Right renal pelvis (tissue), 4 donors: ENCODE measurements at regions not wholly inside any gene's neighbourhood (a gene's known extent, or its start where the extent isn't known, plus 50 kb on each side); places are given as distances from the start of the nearest gene placed in this dataset.
"Not testable (repeated sequence)": the region's sequence is repeated elsewhere in the genome, so short reads cannot be mapped to it uniquely, and the experiment has no call there.

Experiments
- DNase-seq, 4 donors: peaks; one replicate each; pipeline ENCODE4 v3.0.0-alpha.2; 2013; ENCODE audit warnings: low read depth in 4 of 4, low spot score in 3 of 4, missing footprints in 1 of 4

DNA sequence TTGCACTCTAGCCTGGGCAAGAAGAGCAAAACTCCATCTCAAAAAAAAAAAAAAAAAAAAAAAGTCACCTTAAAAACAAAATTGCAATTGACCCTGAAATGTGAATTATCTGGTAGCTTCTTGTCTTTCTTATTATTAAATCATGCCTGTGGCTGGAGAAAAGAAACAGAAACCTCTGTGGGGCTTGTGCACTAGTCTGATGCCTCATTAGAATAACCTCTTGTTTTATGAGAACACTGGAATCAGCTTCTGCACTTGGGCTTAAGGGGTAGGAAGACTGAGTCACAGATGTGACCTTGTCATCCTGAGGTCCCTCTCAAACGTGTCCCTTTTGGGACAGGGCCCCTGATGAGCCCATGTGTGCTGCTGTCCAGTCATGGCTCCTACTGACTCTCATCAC is 237.9 kb downstream of the DACT1 start:
- DNase-seq = no peak

DNA sequence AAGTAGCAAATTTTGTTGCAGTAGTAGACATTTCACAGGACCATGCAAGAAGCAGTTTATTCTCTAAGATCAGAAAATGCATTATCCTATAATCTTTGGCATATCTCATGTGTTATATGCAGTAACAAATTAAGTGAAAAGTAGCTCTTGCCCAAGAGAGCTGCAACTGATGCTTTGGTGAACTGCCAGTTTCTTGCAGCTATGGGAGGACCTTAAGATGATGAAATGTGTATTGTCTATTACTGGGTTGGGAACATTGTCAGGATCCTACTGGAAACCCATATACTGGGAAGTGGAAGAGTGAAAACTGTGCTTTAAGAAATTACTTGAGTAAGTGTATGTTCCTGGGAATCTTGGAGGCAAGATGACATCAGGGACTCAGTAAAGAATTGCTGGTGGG is 238.8 kb downstream of the DACT1 start:
- no peak for DNase-seq

DNA sequence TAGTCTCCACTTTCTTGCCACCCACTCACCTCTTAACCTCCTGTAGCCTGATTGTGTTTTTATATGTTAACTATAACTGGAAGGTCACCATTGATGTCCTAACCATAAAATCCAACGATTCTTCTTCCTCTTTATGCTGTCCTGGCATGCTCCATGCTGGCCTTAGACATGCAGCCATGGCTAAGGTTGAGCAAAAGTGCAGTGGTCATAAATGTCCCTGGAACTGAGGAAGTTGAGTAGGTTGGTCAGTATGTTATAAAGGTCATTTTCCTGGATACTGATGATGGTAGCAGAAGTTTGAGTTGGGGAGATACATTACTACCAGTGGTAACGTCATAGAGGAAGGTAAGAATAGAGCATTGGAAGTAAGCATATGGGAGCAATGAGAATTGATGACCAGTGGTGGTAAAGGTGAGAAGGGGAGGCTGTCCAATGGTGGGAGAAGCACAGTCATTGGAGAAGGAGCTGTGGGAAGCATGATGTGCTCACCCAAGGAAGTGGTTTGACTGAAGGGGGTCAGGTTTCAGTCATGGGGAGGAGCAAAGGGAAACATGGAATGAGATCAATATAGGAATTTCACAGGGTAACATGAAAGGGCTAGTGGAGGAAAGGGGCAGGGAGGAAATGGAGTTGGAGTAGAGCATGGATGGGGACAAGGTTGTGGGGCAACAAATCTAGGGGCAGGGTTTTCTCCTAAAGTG is 240.8 kb downstream of the DACT1 start:
- no peak for DNase-seq

DNA sequence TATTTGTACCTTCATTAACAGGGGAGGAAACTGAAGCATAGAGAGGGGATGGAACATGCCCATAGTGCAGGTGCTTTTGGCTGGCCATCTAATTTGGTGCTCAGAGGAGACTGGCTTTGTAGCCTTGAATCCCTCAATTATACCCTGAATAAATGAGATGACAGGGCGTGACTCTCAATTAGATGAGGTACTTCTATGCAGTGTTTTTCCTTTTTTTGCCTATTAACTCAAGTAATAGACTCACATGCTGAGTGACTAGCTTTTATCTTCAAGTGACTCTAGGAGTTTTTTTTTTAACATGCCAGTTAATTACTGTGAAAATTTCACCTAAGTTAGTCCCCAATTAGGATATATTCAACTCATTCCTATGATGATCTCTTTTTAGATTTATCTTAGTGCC is 243.7 kb downstream of the DACT1 start:
- no peak for DNase-seq

DNA sequence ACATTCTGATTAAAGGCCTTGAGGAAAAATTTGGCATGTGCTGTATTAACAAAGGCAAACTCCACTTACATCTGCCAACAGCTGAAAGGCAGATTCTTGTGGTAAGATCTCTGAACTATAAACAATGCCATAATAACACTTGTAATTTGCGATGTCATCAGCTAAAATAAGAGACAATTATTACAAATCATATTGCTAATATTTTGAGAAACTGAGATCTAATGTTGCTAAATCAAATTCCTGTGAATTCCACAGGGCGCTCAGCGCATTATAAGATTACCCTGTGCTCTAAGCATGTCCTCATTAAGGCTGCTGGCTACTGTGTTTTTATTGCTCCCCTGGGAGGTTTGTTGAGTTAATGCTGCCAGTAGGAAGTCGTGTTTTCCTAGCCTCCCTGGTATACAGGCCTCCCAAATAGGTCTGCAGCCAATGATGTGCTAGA is 244.8 kb downstream of the DACT1 start:
- DNase-seq = no peak

DNA sequence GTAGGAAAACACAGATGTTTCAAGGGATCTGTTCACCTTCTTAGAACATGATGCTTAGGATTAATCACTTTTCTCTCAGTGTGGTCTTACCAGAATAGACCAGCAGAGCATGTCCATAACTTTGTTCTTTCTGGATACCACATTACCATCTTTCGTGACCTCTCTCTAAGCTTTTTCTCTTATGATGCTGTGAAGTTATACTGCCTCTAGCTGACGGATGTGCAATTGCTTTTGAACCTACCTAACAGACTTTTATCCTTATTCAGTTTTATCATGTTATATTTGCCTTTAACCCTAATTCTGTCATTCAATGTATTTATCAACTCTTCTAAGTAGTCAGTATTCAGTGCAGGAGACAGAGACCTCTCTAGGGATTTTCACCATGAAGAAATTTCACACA is 246.7 kb downstream of the DACT1 start:
- no peak for DNase-seq

DNA sequence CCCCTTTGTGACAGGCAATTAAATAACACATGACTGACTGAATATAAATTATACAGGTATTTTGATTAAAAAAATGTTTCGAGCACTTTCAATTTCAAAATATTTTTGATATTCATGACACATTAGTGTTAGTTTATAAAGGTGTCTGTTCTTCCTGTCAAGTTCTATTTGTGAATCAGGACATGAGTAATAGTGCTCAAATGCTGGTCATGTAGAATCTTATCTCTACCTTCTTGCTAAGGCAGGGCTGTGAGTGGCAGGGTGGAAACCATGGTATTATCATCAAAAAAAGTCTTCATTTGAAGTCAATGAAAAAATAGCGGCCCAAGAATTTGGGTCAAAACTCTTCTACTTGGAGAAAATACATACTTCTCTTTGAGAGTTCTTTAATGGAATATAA is 250.2 kb downstream of the DACT1 start:
- no peak for DNase-seq

DNA sequence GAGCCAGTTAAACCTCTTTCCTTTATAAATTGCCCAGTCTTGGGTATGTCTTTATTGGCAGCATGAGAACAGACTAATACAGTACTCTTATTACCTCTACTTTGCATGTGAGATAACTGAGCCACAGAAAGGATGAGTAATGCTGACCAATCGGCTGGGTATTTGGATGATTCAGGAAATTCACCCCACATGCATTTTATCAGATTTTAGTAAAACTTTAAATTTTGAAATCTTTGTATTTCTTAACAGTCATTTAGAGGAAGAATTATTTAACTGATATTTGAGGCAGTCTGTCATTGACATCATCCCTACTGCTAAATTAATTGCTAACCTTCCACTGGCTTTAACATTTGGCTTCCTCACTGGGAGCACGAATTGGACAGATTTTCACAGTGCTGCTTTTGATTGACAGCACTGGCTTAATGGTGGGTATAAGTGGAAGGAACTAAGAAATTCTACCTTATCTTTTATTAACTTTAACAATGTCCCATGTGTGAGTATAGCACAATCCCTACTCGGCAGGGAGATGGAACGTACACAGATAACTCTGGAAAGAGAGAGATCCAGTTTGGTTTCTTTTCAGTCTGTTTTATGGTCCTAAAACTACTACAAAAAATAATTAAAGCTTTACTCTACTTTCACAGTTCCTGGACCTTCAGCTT is 261.0 kb downstream of the DACT1 start:
- DNase-seq = no peak

DNA sequence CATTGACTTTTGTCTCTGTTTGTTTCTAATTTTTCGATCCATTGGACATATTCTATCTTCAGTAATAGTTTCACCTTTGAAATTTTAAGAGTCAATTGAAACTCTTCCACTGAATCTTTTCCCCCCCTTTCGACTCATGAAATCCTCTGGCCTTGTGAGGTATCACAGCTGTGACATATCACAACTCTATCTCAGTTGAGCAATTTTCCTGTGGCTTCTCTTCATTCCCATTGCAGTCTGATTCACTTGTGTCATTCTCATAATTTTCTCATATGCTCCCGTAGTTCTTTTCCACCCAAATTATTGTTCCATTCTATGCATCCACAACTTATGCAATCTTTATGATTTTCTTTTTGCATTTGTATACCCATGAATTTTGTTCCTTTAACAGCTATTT is 261.6 kb downstream of the DACT1 start:
- no peak for DNase-seq

DNA sequence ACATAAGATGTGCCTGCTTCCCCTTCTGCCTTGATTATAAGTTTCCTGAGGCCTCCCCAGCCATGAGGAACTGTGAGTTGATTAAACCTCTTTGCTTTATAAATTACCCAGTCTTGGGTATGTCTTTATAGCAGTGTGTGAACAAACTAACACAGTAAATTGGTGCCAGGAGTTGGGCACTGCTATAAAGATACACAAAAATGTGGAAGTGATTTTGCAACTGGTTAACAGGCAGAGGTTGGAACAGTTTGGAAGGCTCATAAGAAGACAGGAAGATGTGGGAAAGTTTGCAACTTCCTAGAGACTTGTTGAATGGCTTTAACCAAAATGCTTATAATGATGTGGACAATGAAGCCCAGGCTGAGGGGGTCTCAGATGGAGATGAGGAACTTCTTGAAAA is 264.1 kb downstream of the DACT1 start:
- DNase-seq = no peak

DNA sequence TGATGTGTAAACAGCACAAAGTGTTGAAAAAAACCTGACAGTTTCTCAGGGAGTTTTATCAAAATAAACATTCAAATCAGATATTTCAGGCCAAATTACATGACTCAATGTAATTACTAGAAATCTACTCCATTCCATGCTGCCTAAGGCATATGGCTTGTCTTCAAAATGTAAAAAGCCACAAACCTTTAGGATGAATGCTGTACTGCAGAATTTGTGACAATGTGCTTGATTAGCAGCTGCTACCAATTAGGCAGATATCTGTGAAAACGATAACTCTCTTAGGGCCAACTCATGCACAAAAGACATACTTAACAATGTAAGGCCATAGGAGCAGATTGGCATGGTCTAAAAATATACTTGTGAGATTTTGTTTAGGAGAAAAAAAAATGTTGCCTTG is 267.0 kb downstream of the DACT1 start:
- DNase-seq = no peak

DNA sequence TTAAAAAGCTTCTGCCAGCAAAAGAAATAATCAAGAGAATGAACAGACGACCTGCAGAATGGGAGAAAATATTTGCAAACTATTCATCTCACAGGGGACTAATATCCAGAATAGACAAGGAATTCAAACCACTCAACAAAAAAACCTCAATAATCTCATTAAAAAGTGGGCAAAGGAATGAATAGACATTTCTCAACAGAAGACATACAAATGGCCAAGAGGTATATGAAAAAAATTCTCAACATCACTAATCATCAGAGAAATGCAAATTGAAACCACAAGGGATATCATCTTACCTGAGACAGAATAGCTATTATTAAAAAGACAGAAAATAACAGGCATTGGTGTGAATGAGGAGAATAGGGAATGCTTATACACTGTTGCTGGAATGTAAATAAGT is 270.0 kb downstream of the DACT1 start:
- no peak for DNase-seq

DNA sequence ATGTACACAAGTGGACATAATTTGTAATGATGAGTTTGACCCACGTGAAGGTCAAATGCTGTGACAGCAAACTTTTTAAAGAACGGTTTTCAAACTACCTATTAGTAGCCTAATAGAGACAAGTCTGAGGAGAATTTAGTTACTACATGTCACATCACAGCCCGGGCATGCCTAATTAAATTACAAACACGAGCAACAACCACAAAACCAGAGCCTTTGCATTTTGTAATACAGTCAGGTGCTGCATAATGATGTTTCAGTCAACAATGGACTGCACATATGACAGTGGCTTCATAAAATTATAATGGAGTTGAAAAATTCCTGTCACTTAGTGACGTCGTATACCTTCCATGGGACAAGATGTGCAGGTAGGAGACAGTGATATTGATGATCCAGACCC is 274.5 kb downstream of the DACT1 start:
- DNase-seq = no peak

DNA sequence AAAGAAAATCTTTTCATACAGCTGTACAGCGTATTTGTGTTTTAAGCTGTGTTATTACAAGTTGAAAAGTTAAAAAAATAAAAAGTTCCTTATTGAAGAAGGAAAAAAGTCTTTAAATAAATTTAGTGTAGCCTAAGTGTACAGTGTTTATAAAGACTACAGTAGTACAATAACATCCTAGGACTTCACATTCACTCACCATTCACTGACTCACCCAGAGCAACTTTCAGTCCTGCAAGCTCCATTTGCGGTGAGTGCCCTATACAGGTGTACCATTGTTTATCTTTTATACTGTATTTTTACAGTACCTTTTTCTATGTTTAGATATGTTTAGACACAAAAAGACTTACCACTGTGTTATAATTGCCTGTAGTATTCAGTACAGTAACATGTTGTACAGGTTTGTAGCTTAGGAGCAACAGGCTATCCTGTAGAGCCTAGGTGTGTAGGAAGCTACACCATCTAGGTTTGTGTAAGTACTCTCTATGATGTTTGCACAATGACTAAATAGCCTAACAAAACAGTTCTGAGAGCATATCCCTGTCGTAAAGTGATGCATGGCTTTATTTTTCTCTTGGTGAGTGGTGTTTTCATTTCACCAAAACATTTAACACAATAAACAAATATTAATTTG is 275.2 kb downstream of the DACT1 start:
- no peak for DNase-seq

DNA sequence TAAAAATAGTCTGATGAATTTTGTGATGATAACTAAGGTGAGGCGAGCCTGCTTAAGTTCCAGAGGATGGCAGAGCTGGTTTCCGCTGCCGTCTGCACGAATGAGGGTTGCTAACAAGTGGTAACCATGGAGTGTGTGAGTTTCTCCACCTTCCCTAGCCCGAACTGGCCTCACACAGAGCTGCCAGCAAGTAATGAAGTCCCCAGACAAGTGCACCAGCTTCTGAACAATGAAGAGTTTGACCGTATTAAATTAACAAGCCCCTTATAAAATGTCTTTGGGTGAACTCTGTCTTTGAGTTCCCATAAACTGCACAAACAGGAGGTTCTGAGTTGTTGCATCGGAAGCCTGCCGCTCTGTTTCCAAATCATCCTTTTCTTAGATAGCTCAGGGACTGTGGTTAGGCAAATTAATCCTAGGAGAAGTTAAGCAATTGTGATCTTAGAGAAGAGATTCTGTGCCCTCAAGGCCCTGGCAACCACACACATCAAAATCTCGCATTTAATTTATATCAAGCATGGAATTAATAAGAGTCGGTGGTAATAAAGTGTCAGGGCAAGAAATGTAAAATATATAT is 274.1 kb upstream of the DAAM1 start:
- DNase-seq = no peak

DNA sequence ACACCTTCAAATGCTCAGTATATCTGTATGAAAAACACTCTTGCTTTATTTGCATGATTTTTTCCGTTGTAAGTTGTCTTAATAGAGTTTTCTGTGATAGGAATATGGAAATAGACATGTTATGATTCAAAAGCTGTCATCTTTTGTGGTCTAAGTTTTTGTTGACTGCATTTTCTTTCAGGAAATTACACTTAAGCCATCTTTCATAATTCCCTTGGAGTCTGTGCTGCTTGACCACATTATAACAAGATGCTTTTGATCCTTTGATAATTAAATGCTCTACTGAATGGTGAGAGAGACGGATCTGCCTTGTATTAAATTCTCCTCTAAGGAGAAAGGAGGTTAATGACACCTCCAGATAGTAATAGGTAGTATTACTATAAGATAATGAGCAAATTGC is 272.8 kb upstream of the DAAM1 start:
- no peak for DNase-seq

DNA sequence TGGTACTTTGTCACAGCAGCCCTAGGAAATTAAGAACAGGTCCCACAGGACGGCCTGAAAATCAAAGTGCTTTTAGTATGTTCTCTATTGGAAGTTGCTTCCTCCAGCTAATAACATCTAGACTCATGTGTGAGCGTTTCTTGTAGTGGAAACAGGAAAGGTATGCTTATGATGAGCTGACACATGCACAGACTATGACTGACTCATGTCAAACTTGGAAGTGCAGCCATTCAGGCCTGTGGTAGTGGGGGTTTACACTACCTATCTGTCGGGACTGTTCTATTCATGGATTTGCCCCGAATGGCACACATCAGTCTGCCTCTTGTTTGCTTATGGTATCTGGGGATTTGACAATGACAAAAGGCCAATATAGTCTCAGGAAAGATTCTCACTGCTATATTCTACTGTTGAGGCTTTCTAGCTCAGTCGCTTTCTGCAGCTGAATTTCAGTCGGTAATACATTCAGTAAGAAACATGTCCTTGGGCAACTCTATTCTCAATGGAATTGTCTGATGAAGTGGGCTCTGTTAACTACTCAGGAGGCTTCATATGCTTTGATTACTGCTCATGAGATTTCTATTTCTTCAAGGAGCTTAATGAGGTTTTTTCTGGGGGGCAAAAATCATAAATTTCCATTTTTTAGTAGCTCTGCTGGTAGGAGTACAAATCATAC is 270.3 kb upstream of the DAAM1 start:
- DNase-seq = no peak

DNA sequence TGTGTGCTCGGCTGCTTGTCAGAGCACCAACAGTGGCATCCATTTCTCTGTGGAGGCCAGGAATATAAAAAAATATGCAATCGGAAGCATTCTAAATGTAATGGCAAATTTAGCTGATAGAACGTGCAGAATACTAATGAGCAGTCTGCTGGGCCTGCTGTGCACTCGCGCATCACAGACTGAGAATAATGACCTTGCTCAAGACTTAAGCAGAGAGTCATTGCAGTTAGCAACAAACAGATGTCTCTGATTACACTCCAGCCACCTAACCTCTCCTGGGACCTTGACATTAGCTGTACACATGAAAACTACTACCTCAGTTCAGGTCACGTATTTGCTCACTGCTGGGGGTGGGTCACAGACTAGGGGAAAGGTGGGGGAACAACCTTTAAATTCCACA is 269.2 kb upstream of the DAAM1 start:
- peak in 3 of 4 donors; percentile 18 to 29 (median 22) for DNase-seq

DNA sequence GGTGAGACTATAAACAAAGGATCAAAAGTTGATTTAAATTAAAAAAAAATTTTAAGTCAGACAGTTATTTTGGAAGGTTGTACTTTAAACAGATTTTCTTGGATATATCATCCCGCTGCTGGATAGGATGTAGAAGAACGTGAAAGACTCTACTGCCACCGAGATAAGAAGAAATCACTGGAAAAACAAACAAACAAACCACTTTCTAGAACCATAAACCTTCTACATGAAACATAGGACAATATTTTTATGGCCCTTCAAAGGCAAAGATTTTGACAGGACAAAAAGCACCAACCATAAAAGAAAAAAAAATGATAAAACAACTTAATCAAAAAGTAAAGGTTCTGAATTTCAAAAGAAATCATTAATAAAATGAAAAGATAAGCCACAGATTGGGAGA is 268.2 kb upstream of the DAAM1 start:
- no peak for DNase-seq

DNA sequence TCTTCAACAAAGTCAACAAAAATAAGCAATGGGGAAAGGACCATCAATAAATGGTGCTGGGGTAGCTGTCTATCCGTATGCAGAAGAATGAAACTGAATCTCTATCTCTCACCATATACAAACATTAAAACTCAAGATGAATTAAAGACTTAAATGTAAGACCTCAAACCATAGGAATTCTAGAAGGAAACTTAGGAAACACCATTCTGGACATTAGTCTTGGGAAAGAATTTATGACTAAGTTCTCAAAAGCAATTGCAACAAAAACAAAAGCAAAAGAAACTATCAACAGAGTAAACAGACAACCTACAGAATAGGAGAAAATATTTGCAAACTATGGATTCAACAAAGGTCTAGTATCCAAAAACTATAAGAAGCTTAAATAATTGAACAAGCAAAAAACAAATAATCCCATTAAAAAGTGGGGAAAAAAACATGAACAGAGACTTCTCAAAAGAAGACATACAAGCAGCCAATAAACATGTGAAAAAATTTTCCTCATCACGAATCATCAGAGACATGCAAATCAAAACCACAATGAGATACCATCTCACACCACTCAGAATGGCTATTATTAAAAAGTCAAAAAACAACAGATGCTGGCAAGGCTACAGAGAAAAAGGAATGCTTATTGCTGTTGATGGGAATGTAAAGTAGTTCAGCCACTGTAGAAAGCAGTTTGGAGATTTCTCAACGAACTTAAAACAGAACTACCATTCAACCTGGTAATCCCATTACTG is 266.1 kb upstream of the DAAM1 start:
- not testable (repeated sequence) for DNase-seq
